Mucosa of descending colon (tissue), 3 donors: ENCODE measurements at regions not wholly inside any gene's neighbourhood (a gene's known extent, or its start where the extent isn't known, plus 50 kb on each side); places are given as distances from the start of the nearest gene placed in this dataset.

Experiments used
- ATAC-seq: fragments of 200-7000 bp; cut with Tn5 transposase; one replicate; pipeline ENCODE4 v1.9.1; 2020; ENCODE audit warnings: mild to moderate bottlenecking, moderate library complexity
- DNase-seq, 3 donors: peaks; one replicate each; pipeline ENCODE4 v3.0.0-alpha.2; 2020
- H3K36me3 ChIP-seq: fragments of 200-600 bp; one replicate; pipeline ENCODE4 v1.8.0; 2021; ENCODE audit warnings: low read depth, mild to moderate bottlenecking
- H3K4me1 ChIP-seq: fragments of 200-600 bp; one replicate; pipeline ENCODE4 v1.8.0; 2021; ENCODE audit warnings: low read depth, mild to moderate bottlenecking
- H3K4me3 ChIP-seq: fragments of 200-600 bp; one replicate; pipeline ENCODE4 v1.8.0; 2021; ENCODE audit warnings: mild to moderate bottlenecking
- H3K9me3 ChIP-seq: fragments of 200-600 bp; one replicate; pipeline ENCODE4 v1.8.0; 2021; ENCODE audit warnings: mild to moderate bottlenecking
- CTCF ChIP-seq: fragments of 200-600 bp; IDR thresholded peaks from one replicate; pipeline ENCODE4 v1.8.0; 2022; ENCODE audit warnings: antibody characterized with exemption, mild to moderate bottlenecking
- intact Hi-C, 2 donors: fragments of 100-400 bp; cut with DNase I in 1 of 2; cut with micrococcal nuclease in 1 of 2; formaldehyde crosslinking; loops; one replicate each; pipeline versions ENCODE4 v1.11.0 to v1.11.1; 2022; cut with DNase I, micrococcal nuclease
- donor health status: DM: no; HTN: no; CAD: no; lungs with moderate emphysema.
- donor health status: DM: no; HTN: no; CAD: no.
- donor health status: DM: no; HTN: yes; CAD: no.

DNA sequence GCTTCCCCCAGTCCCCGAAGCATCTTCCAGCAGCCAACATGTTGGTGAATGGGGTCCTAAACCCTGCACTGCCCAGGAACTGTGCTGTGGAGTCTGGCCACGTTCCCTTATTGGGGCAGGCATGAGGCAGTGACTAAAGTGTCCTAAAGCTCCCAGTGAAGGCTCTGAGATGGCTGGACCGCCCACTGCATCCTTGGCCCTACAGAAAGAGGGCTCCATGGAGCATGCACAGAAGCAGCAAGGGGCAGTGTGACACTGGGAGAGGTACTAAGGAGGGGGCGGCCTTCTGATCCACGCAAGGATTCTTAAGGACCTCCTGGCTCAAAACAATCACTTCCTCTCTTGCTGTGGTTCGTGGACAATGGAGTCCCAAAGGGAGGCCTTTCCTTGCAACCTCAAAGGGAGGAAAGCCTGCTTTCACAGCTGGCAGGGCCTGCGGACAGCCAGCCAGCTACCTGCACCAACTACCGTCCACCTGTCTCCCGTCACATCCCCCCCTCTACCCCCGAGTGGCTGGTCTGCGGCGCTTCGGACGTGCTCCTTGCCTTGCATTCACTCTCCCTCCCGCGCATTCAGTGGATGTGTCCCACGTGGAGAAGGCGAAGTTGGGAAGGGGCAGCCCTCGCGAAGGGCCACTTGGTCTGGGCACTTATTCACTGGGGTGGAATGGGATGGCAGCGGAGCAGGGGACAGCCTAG is 63.9 kb upstream of the STARD13 start:
- no peaks in the 10 kb centered on the region for H3K9me3 ChIP-seq
- peaks cover 13% of the 10 kb centered on the region for H3K4me1 ChIP-seq
- ATAC-seq (peak; percentile 55), DNase-seq (peak; percentile 38 to 52 (median 44))
- peak overlapping the region; percentile 65 for H3K4me3 ChIP-seq
- TF ChIP-seq CTCF, result no peak
- H3K36me3 ChIP-seq, result no peaks in the 10 kb centered on the region
- intact Hi-C loops, result no loop called here

DNA sequence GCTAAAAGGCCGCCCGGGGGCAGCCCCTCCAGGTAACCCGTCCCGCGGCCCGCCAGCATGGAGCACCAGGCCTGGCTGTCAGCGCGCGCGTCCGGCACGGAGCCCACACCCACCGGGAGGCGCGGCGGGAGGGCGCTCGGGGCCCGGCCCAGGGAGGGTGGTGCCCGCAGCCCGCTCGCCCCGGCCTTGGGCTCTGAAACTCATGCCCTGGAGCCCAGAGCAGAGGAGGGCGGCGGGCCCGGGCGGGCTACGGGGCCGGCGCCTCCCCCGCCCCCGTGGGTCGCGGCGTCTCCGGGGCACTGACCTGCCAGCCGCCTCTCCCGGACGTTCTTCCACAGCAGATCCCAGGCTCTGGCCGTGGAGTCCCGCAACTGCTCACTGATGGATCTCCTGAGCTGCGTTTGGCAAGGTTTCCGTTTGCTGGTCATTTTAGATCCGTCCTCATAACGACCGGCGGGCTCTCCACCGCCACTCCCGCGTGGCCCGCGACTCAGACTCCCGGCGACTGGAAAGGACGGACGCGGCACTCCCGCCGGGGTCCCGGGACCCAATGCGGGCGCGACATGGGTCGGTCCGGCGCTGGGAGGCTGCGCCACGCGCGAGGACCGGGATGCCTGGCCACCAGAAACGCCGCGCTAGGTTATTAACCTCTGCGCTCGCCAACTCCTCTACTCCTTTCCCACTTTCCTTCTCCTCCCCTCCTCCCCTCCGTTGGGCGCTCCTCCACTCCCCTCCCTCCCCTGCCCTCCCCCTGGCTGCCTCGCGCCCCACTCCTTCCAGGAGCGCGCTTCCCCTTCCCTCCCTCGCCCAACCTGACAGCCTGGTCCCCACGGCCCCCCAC is 64.7 kb upstream of the STARD13 start:
- Histone ChIP-seq H3K36me3 (no peaks in the 10 kb centered on the region), H3K9me3 (no peaks in the 10 kb centered on the region), H3K4me1 (peaks cover 13% of the 10 kb centered on the region), H3K4me3 (peak overlapping the region; percentile 65)
- no peak for TF ChIP-seq CTCF
- ATAC-seq (peak; percentile 87), DNase-seq (peak; percentile 65 to 81 (median 70))
- intact Hi-C loops, result no loop called here

GRCh38 chr13:33351319-33351718 is 65.8 kb upstream of the STARD13 start:
- intact Hi-C loops, result no loop called here
- Histone ChIP-seq H3K4me3 (no peak overlapping the region), H3K36me3 (no peaks in the 10 kb centered on the region), H3K9me3 (no peaks in the 10 kb centered on the region), H3K4me1 (peaks cover 13% of the 10 kb centered on the region)
- peak in 1 of 3 donors; percentile 17 for DNase-seq
- no peak for TF ChIP-seq CTCF
- peak; percentile 43 for ATAC-seq

DNA sequence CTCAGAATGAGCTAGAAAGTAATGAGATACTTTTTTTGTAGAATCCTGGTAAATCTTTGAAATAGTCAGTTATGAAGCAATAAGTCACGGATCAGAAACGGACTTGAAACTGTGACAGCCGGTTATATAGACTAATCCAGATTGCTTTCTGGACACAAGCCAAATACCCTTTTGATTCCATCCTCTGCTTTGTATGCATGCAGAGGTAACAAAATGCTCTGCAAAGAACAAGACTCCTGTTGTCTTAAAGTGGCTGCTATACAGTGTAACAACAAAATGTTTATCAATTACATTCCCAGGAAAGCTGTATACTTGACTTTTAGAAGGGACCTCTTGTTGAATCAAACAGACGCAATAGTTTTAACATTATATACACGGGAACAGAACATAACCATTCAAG is 66.5 kb upstream of the STARD13 start:
- TF ChIP-seq CTCF, result no peak
- peaks cover 13% of the 10 kb centered on the region for H3K4me1 ChIP-seq
- intact Hi-C loops, result no loop called here
- H3K36me3 ChIP-seq, result no peaks in the 10 kb centered on the region
- no peak overlapping the region for H3K4me3 ChIP-seq
- ATAC-seq (no peak), DNase-seq (peak in 1 of 3 donors; percentile 24)
- H3K9me3 ChIP-seq, result no peaks in the 10 kb centered on the region

- H3K36me3 ChIP-seq, result no peaks in the 10 kb centered on the region
- intact Hi-C loops, result no loop called here
- H3K9me3 ChIP-seq, result no peaks in the 10 kb centered on the region
- TF ChIP-seq CTCF, result no peak
- DNase-seq, result peak in 1 of 3 donors; percentile 33
- no peak overlapping the region for H3K4me3 ChIP-seq
- ATAC-seq, result no peak
- H3K4me1 ChIP-seq, result peaks cover 13% of the 10 kb centered on the region
Measured at GRCh38 chr13:33352526-33352925, 67.0 kb upstream of the STARD13 start.
